ENCODE measurements at regions not wholly inside any gene's neighbourhood (a gene's known extent, or its start where the extent isn't known, plus 50 kb on each side); places are given as distances from the start of the nearest gene placed in this dataset.
A peak's percentile ranks its signal among the peaks of the same experiment; 100 is the strongest.
"Not testable (repeated sequence)": the region's sequence is repeated elsewhere in the genome, so short reads cannot be mapped to it uniquely, and the experiment has no call there.

DNA sequence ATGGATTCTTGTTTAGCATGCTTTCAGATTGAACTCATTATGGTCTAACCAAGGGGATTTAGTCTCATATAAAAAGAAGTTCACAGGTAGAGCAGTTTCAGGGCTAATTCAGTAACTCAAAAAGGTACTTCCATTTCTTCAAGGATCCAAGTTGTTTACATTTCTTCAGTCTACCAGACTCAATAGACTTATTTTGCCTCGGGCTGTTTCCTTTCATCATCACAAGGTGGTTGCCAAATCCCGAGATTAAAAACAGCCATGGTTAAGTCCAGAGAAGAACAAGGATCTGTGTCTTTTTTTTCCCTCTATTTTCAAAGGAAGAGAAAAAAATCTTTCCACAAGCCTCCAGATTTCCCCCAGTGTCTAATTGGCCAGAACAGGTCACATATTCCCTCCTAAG lies 69.8 kb upstream of the SNX9 start:
- no peak for DNase-seq (ENCODE audit: low read depth)
- H3K4me3 ChIP-seq (ENCODE audit: low read depth, low read length) = no peak overlapping the region
- TF ChIP-seq, protein P1, sequence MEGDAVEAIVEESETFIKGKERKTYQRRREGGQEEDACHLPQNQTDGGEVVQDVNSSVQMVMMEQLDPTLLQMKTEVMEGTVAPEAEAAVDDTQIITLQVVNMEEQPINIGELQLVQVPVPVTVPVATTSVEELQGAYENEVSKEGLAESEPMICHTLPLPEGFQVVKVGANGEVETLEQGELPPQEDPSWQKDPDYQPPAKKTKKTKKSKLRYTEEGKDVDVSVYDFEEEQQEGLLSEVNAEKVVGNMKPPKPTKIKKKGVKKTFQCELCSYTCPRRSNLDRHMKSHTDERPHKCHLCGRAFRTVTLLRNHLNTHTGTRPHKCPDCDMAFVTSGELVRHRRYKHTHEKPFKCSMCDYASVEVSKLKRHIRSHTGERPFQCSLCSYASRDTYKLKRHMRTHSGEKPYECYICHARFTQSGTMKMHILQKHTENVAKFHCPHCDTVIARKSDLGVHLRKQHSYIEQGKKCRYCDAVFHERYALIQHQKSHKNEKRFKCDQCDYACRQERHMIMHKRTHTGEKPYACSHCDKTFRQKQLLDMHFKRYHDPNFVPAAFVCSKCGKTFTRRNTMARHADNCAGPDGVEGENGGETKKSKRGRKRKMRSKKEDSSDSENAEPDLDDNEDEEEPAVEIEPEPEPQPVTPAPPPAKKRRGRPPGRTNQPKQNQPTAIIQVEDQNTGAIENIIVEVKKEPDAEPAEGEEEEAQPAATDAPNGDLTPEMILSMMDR (conservative IDR thresholded peaks at IDR 0.05; ENCODE audit: low read depth, low read length) = no peak

DNA sequence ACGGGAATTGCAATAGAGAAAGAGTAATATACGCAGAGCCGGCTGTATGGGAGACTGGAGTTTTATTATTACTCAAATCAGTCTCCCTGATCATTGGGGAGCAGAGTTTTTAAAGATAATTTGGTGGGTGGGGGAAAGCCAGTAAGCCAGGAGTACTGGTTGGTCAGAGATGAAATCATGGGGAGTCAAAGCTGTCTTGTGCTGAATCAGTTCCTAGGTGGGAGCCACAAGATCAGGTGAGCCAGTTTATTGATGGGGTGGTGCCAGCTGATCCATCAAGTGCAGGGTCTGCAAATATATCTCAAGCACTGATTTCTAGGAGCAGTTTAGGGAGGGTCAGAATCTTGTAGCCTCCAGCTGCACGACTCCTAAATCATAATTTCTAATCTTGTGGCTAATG lies 69.2 kb upstream of the SNX9 start:
- not testable (repeated sequence) for DNase-seq (ENCODE audit: low read depth); H3K4me3 ChIP-seq (ENCODE audit: low read depth, low read length)

DNA sequence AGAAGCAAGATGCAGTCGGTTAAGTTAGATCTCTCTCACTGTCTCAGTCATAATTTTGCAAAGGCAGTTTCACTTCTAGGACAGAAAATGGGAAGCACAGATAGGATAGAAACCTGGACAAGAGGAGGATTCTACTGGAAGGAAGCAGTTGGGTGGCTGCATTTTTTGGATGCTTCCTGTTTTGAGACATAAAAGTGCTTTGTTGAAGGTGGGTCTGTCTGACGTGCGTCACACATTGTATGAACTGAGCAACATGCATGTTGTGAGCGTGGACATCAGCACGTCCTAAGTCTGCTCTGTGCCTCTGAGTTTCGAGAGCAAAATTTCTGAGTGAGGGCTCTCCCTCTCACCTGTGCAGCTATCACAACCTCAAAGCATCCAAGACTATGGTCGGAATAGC lies 68.7 kb upstream of the SNX9 start:
- no peak for DNase-seq (ENCODE audit: low read depth)
- no peak overlapping the region for H3K4me3 ChIP-seq (ENCODE audit: low read depth, low read length)
- TF ChIP-seq, protein P1 (conservative IDR thresholded peaks at IDR 0.05; ENCODE audit: low read depth, low read length) = no peak

DNA sequence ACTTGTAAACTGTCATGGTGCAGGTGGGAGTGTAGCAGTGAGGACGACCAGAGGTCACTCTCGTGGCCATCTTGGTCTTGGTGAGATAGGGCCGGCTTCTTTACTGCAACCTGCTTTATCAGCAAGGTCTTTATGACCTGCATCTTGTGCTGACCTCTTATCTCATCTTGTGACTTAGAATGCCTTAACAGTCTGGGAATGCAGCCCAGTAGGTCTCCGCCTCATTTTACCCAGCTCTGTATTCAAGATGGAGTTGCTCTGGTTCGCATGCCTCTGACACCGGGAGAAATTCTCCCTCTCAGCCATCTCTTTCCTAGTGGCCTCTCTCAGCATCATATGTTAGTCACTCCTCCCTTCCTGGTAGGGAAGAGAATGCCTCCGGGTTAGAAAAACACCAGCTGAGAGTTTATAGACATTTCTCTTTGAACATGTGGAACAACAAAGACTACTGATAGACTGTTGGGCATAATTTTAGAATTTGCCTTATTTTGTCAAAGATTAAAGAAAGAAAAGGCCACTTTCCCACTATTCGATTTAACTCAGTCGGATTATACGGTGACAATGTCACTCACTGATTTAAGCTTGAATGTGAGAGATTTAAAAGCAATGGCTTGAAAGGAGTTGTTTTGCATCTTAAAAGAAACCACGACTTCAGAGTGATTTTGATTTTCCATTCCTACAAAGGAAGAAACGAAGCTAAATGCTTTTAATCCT lies 67.9 kb upstream of the SNX9 start:
- no peak overlapping the region for H3K4me3 ChIP-seq (ENCODE audit: low read depth, low read length)
- peak; percentile 50 for DNase-seq (ENCODE audit: low read depth)
- TF ChIP-seq, protein P1 (conservative IDR thresholded peaks at IDR 0.05; ENCODE audit: low read depth, low read length) = no peak

DNA sequence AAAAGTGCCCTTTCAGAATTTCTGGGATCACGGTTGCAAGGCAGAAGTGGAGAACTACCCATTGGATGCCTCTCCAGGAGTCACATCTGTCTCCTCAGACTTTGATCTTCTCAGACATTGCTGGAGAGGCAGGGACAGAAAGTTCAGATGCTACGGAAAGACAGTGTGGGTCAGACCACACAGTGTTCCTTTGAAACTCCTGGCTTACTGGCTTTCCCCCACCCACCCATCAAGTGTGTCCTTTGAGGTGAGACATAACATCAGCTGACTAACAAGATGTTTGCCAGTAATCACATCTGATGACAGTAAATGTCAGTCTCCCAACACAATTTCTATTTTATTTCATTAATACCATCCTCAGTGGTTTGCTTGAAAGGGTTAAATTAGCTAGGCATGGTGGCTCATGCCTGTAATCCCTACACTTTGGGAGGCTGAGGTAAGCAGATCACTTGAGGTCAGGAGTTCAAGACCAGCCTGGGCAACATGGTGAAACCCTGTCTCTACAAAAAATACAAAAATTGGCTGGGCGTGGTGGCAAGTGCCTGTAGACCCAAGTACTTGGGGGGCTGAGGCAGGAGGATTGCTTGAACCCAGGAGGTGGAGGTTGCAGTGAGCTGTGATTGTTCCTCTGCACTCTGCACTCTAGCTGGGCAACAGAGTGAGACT lies 67.2 kb upstream of the SNX9 start:
- TF ChIP-seq, protein P1 (conservative IDR thresholded peaks at IDR 0.05; ENCODE audit: low read depth, low read length) = no peak
- no peak for DNase-seq (ENCODE audit: low read depth)
- H3K4me3 ChIP-seq (ENCODE audit: low read depth, low read length) = no peak overlapping the region

DNA sequence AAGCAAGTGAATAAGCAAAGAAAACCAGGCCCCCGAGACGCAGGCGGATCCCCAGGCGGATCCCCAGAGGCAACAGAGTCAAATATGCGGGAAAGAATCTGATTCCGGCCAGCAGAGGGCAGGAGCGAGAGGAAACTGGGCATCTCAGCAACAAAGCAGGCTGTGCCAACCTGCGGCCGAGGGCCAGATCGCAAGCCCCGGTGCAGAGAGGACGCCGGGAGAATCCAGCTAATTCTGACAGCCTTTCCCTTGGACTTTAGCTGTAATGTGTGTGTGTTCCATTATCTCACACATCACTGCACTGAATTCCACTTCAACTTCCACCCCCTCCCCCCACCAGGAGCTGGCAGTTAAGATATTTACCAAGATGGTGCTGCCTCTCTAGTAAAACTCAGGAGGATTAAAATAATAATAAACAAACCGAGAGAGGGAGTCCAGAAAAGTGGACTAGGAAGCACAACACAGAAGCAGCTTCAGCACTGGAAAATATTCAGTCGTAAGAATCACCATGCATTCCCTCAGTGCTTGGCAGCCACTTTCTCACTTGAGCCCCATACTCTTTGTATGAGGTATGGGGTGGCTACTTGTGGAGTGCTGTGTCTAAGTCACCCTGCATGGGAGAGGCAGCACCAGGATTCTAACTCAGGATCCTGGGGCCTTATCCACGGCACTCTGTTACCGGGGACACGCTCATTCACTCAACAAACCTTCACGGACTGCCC lies 66.2 kb upstream of the SNX9 start:
- peak; percentile 82 for DNase-seq (ENCODE audit: low read depth)
- H3K4me3 ChIP-seq (ENCODE audit: low read depth, low read length) = peak overlapping the region; percentile 30
- TF ChIP-seq, protein P1 (conservative IDR thresholded peaks at IDR 0.05; ENCODE audit: low read depth, low read length) = peak; percentile 89

All from choroid plexus epithelial cell (primary cell).